NB4 (cell line): ENCODE measurements at regions not wholly inside any gene's neighbourhood (a gene's known extent, or its start where the extent isn't known, plus 50 kb on each side); places are given as distances from the start of the nearest gene placed in this dataset.

ENCODE experiments used
- DNase-seq: peaks from one replicate; pipeline ENCODE4 v3.0.0; 2010; ENCODE audit warnings: low read depth
- H3K4me3 ChIP-seq: one replicate; pipeline ENCODE4 v1.5.1; 2011; ENCODE audit warnings: mild to moderate bottlenecking, low read depth, low read length, moderate library complexity
- MYC ChIP-seq: IDR thresholded peaks from 2 replicates; pipeline ENCODE4 v1.6.1; 2011; ENCODE audit warnings: low read depth, low read length
- POLR2A ChIP-seq: IDR thresholded peaks from 2 replicates; pipeline ENCODE4 v1.6.1; 2011; ENCODE audit warnings: mild to moderate bottlenecking; ENCODE audit not compliant: insufficient read length; ENCODE audit errors: extremely low read depth
- TF ChIP-seq, protein P1 (sequence below): IDR thresholded peaks from 2 replicates; pipeline ENCODE4 v1.6.1; 2011; ENCODE audit warnings: low read depth, low read length
- TF ChIP-seq, protein P2 (sequence below): IDR thresholded peaks from one replicate; pipeline ENCODE4 v1.5.1; 2012; ENCODE audit warnings: low read depth, low read length

DNA sequence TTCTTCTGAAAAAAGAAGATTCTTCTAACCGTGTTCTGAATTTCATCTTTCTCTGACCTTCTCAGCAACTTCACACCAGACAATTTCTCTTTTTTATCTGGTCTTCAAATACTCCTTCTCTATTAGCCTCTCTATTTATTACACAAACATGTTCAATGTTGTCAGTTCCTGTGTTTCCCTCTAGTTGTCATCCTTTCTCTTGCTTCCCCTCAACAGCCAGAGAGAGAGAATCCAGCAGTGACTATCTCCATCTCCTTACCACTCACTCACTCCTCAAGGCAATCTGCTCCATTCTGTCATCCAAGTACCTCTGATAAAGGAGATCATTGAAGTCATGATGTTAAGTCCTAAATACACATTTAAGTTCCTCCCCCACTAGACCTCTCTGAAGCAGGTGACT, 491.9 kb upstream of the CHAC2 start:
- DNase-seq: no peak
- no peak overlapping the region for H3K4me3 ChIP-seq
- TF ChIP-seq, protein P1, sequence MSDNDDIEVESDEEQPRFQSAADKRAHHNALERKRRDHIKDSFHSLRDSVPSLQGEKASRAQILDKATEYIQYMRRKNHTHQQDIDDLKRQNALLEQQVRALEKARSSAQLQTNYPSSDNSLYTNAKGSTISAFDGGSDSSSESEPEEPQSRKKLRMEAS: no peak
- TF ChIP-seq, protein P2, sequence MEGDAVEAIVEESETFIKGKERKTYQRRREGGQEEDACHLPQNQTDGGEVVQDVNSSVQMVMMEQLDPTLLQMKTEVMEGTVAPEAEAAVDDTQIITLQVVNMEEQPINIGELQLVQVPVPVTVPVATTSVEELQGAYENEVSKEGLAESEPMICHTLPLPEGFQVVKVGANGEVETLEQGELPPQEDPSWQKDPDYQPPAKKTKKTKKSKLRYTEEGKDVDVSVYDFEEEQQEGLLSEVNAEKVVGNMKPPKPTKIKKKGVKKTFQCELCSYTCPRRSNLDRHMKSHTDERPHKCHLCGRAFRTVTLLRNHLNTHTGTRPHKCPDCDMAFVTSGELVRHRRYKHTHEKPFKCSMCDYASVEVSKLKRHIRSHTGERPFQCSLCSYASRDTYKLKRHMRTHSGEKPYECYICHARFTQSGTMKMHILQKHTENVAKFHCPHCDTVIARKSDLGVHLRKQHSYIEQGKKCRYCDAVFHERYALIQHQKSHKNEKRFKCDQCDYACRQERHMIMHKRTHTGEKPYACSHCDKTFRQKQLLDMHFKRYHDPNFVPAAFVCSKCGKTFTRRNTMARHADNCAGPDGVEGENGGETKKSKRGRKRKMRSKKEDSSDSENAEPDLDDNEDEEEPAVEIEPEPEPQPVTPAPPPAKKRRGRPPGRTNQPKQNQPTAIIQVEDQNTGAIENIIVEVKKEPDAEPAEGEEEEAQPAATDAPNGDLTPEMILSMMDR: no peak
- TF ChIP-seq POLR2A (no peak), MYC (no peak)

DNA sequence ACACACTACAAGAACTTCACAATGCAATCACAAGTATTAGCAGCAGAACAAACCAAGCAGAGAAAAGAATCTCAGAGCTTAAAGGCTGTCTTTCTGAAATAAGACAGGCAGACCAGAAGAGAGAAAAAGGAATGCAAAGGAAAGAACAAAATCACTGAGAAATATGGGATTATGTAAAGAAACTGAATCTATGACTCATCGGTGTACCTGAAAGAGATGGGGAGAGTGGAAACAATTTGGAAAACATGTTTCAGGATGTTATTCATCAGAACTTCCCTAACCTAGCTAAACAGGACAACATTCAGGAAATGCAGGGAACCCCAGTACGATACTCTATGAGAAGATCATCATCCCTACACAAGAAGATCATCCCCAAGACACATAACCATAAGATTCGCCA, 499.0 kb upstream of the CHAC2 start:
- H3K4me3 ChIP-seq: no peak overlapping the region
- DNase-seq: no peak
- no peak for TF ChIP-seq POLR2A
- TF ChIP-seq, protein P1: no peak
- TF ChIP-seq, protein P2: no peak
- TF ChIP-seq MYC: no peak

DNA sequence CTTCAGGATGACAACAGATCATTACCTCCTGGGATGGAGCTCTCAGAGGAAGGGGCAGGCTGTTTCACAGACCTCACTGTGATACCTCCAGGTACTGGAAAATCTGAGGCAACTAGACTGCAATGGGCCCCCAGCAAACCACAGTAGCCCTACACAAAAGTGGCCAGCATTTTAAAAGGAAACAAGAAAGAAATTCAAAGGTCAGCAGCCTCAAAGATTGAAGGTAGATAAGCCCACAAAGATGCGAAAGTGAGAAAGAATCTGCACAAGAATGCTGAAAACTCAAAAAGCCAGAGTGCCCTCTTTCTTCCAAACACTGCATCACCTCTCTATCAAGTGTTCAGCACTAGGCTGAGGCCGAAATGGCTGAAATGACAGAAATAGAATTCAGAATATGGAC, 499.5 kb upstream of the CHAC2 start:
- DNase-seq: no peak
- H3K4me3 ChIP-seq: no peak overlapping the region
- TF ChIP-seq, protein P2: no peak
- no peak for TF ChIP-seq POLR2A
- TF ChIP-seq, protein P1: no peak
- TF ChIP-seq MYC: no peak

DNA sequence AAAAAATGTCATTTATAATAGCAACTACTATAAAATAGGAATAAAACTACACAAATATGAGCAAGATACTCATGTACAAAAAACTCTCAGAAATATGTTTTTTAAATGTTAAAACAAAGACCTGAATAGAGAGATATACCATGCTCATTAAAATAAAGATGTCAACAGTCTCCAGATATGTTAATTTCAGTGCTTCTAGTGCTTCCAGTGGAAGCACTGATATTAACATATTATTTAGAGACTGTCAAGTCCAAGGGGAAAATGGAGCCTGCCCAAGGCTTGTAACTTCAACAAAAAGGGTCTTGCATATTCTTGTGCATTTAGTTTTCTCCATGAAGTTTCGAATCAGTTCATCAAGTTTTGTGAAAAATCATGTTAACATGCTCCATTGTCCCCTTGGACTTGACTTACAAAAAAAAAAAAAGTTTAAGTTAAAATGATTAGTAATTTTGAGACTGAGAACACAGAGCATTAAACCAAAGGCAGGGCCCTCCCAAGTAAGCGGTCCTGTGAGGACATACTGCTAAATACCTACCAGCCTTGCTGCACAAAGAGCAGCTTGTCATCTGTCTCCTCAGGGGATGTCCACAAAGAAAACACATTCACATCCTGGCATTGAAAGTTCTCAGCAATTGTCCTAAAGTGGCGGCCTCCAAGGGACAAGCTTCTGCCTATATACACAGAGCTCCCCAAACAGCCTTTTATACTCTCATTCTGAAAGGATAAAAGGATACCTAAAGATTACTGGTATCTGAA, 501.9 kb upstream of the CHAC2 start:
- DNase-seq: no peak
- TF ChIP-seq, protein P2: no peak
- TF ChIP-seq POLR2A (no peak), MYC (no peak)
- TF ChIP-seq, protein P1: no peak
- H3K4me3 ChIP-seq: no peak overlapping the region

DNA sequence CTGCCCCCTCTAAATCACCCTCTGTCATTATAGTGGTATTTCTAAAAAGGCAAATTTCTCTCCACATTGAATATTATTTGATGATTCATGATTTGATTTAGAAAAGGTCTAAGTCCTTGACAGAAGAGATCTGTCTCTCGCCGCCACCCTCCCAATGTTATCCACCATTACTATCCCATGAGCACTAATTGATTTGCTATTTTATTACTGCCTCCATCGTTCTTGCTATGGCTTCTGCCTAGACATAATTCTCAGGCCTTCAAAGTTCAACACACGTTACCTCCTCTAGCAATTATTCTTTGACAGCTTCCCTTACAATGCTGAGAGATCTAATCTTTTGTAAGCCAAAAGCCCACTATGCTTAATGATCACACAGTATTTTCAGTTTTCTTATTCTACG, 507.0 kb upstream of the CHAC2 start:
- TF ChIP-seq, protein P2: no peak
- TF ChIP-seq MYC (no peak), POLR2A (no peak)
- DNase-seq: no peak

More for the DNA sequence above, 507.0 kb upstream of the CHAC2 start:
- no peak overlapping the region for H3K4me3 ChIP-seq
